GM12878 (cell line): ENCODE measurements at regions not wholly inside any gene's neighbourhood (a gene's known extent, or its start where the extent isn't known, plus 50 kb on each side); places are given as distances from the start of the nearest gene placed in this dataset.

Experiments
- ATAC-seq: fragments of 200-7000 bp; cut with Tn5 transposase; 3 replicates; pipeline ENCODE4 v1.9.1; 2020; ENCODE audit warnings: mild to moderate bottlenecking, moderate library complexity
- BruUV-seq: library from RNA; stranded (reverse); fragments of 400-500 nt; replicated peaks from 2 replicates; lab custom pipeline; 2021; lab: Mats Ljungman, UMichigan
- CTCF ChIA-PET: fragments of 300-600 bp; sonication (Branson Sonifier 250); formaldehyde crosslinking; extraction: SDS; loops from one replicate; lab custom pipeline; 2021; ENCODE audit warnings: inconsistent platforms; lab: Yijun Ruan, JAX
- POLR2A ChIA-PET: fragments of 350-600 bp; formaldehyde crosslinking; extraction: SDS; loops from one replicate; lab custom pipeline; 2021; ENCODE audit warnings: inconsistent platforms; lab: Charles Lee
- RAD21 ChIA-PET: fragments of 300-600 bp; sonication (Branson Sonifier 250); formaldehyde crosslinking; loops from one replicate; lab custom pipeline; 2023; ENCODE audit warnings: antibody characterized with exemption; ENCODE audit not compliant: unreplicated experiment; lab: Charles Lee
- SMC1A ChIA-PET: fragments of 300-600 bp; sonication (Branson Sonifier 250); formaldehyde crosslinking; loops from one replicate; lab custom pipeline; 2023; ENCODE audit not compliant: unreplicated experiment, uncharacterized antibody; lab: Charles Lee
- DNase-seq: peaks from one replicate; pipeline ENCODE4 v3.0.0-alpha.2; 2011; ENCODE audit warnings: low read depth, low spot score
- FAIRE-seq: peaks from 3 replicates; lab custom pipeline; 2011; peaks lifted over from hg19 to GRCh38; lab: Jason Lieb, UNC
- H2AFZ ChIP-seq: 2 replicates; pipeline ENCODE4 v1.6.0; 2011; ENCODE audit warnings: low read depth, low read length, control low read depth; ENCODE audit not compliant: control insufficient read depth
- H3K27ac ChIP-seq: 2 replicates; pipeline ENCODE4 v1.5.1; 2011; ENCODE audit warnings: control low read depth; ENCODE audit not compliant: control insufficient read depth, insufficient read depth
- H3K27me3 ChIP-seq, 2 experiments: replicated peaks in 1 of 2; 2 replicates each; pipeline versions ENCODE4 v1.6.0 to v1.6.1; 2011; ENCODE audit warnings: low read length in 1 of 2; ENCODE audit not compliant: control insufficient read depth in 2 of 2, insufficient read depth in 2 of 2
- H3K36me3 ChIP-seq, 2 experiments: 2 replicates each; pipeline ENCODE4 v1.5.1; 2011; ENCODE audit warnings: low read length in 1 of 2; ENCODE audit not compliant: control insufficient read depth in 2 of 2, insufficient read depth in 2 of 2
- H3K4me1 ChIP-seq: 2 replicates; pipeline ENCODE4 v1.6.1; 2011; ENCODE audit warnings: mild to moderate bottlenecking, low read length, moderate library complexity, mixed read lengths; ENCODE audit not compliant: control insufficient read depth, insufficient read depth
- H3K4me2 ChIP-seq: 2 replicates; pipeline ENCODE4 v1.6.0; 2011; ENCODE audit warnings: control low read depth; ENCODE audit not compliant: control insufficient read depth, insufficient read depth
- H3K4me3 ChIP-seq: fragments of 200-600 bp; sonication (generic); 2 replicates; pipeline ENCODE4 v1.5.1; 2016
- H3K79me2 ChIP-seq: 2 replicates; pipeline ENCODE4 v1.6.0; 2011; ENCODE audit warnings: low read length; ENCODE audit not compliant: control insufficient read depth, insufficient read depth
- H3K9ac ChIP-seq: 2 replicates; pipeline ENCODE4 v1.8.0; 2011; ENCODE audit warnings: low read length, control low read depth, mixed read lengths; ENCODE audit not compliant: control insufficient read depth, insufficient read depth
- H3K9me3 ChIP-seq: replicated peaks from 3 replicates; pipeline ENCODE4 v1.5.1; 2011; ENCODE audit warnings: mild to moderate bottlenecking, low read length; ENCODE audit not compliant: control insufficient read depth, insufficient read depth
- H4K20me1 ChIP-seq: 2 replicates; pipeline ENCODE4 v1.6.0; 2011; ENCODE audit not compliant: control insufficient read depth, insufficient read depth
- CBFB ChIP-seq: IDR thresholded peaks from 2 replicates; pipeline ENCODE4 v1.6.1; 2016; ENCODE audit warnings: antibody characterized with exemption, low read depth
- ELK1 ChIP-seq: IDR thresholded peaks from 2 replicates; pipeline ENCODE4 v1.6.1; 2012; ENCODE audit warnings: low read depth, low read length, improper control_type of control experiment
- EZH2 ChIP-seq: IDR thresholded peaks from 2 replicates; pipeline ENCODE4 v1.6.1; 2012; ENCODE audit warnings: low read depth, mild to moderate bottlenecking, control low read depth, inconsistent platforms, low read length, borderline replicate concordance; ENCODE audit not compliant: control insufficient read depth
- NKRF ChIP-seq: fragments of 450-650 bp; conservative IDR thresholded peaks from 2 replicates; pipeline ENCODE4 v1.6.1; 2017; ENCODE audit warnings: mild to moderate bottlenecking, moderate library complexity
- SMAD1 ChIP-seq: fragments of 450-650 bp; IDR thresholded peaks from 2 replicates; pipeline ENCODE4 v1.6.1; 2018; ENCODE audit warnings: mild to moderate bottlenecking, low read depth; ENCODE audit not compliant: partially characterized antibody
- USF1 ChIP-seq: IDR thresholded peaks from 2 replicates; pipeline ENCODE4 v1.6.1; 2011; ENCODE audit warnings: borderline replicate concordance, low read depth, mild to moderate bottlenecking, moderate library complexity, mixed read lengths, low read length; ENCODE audit not compliant: insufficient read depth; ENCODE audit errors: extremely low read length
- ZNF384 ChIP-seq: IDR thresholded peaks from 2 replicates; pipeline ENCODE4 v1.6.1; 2012; ENCODE audit warnings: low read depth, mild to moderate bottlenecking, low read length, improper control_type of control experiment, borderline replicate concordance
- WGBS: methylation state at CpG from one replicate; pipeline ENCODE4 v1.1.6; 2016; ENCODE audit warnings: low lambda C conversion rate; ENCODE audit not compliant: insufficient replicate concordance, insufficient coverage; ENCODE audit errors: missing lambda C conversion rate; 5-methylcytosine and 5-hydroxymethylcytosine counted together
- in situ Hi-C: fragments of 300-500 bp; cut with MboI; formaldehyde crosslinking; loops from 9 replicates; pipeline ENCODE4 v1.14.3; 2018; ENCODE audit warnings: mixed read lengths
- intact Hi-C: fragments of 100-400 bp; cut with micrococcal nuclease; formaldehyde crosslinking; loops from one replicate; pipeline ENCODE4 v1.14.2; 2022; ENCODE audit not compliant: unreplicated experiment

- BruUV-seq: no TSS peak
- ChIA-PET CTCF (no interaction called here), RAD21 (no interaction called here), POLR2A (no interaction called here), SMC1A (no interaction called here)
- Histone ChIP-seq H3K4me1 (no peaks in the 10 kb centered on the region), H3K27ac (no peak overlapping the region), H3K36me3 (no peaks in the 10 kb centered on the region), H3K4me2 (no peak overlapping the region), H3K27me3 (no peaks in the 10 kb centered on the region), H3K9me3 (no peaks in the 10 kb centered on the region; the same call in 2 of the 3 replicates), H2AFZ (no peak overlapping the region), H3K4me3 (no peak overlapping the region), H3K79me2 (no peaks in the 10 kb centered on the region), H3K9ac (no peak overlapping the region), H4K20me1 (no peaks in the 10 kb centered on the region)
- 30% methylated on average over 10 of the region's 10 CpGs for WGBS
- DNase-seq: no peak
- no peak for FAIRE-seq
- ATAC-seq: no peak
- in situ Hi-C loops (no loop called here), intact Hi-C loops (no loop called here)
- no peak for TF ChIP-seq NKRF
These were observed 534.8 kb downstream of the TCERG1L start for GRCh38 chr10:130776724-130777123.

GRCh38 chr10:130777507-130778165 lies 533.9 kb downstream of the TCERG1L start:
- Histone ChIP-seq H2AFZ (no peak overlapping the region), H3K9ac (no peak overlapping the region), H3K4me2 (no peak overlapping the region), H3K79me2 (no peaks in the 10 kb centered on the region), H3K36me3 (no peaks in the 10 kb centered on the region), H3K27ac (no peak overlapping the region), H3K4me1 (no peaks in the 10 kb centered on the region), H3K9me3 (no peaks in the 10 kb centered on the region; the same call in 2 of the 3 replicates), H4K20me1 (no peaks in the 10 kb centered on the region), H3K4me3 (no peak overlapping the region), H3K27me3 (no peaks in the 10 kb centered on the region)
- DNase-seq (no peak), FAIRE-seq (no peak), ATAC-seq (no peak)
- BruUV-seq: no TSS peak
- SMC1A ChIA-PET: interaction anchor here (0.7 kb wide), 1 partner anchor 849 kb away, joined by 3 read pairs; no protein-coding TSS in a partner anchor
- POLR2A ChIA-PET: no interaction called here
- RAD21 ChIA-PET: no interaction called here
- CTCF ChIA-PET: no interaction called here
- in situ Hi-C loops (no loop called here), intact Hi-C loops (no loop called here)
- 45% methylated on average over 15 of the region's 15 CpGs for WGBS
- no peak for TF ChIP-seq ELK1
- TF ChIP-seq EZH2: no peak
- no peak for TF ChIP-seq SMAD1
- no peak for TF ChIP-seq CBFB
- TF ChIP-seq USF1: no peak
- TF ChIP-seq ZNF384: no peak
- no peak for TF ChIP-seq NKRF
